ENCODE measurements at regions not wholly inside any gene's neighbourhood (a gene's known extent, or its start where the extent isn't known, plus 50 kb on each side); places are given as distances from the start of the nearest gene placed in this dataset.

GRCh38 chr14:22218728-22219127, 370.3 kb downstream of the DAD1 start:
- POLR2A ChIA-PET, result no interaction called here
- no peak overlapping the region for H3K4me3 ChIP-seq (ENCODE audit: low read depth, low read length)
- TF ChIP-seq CTCF (IDR thresholded peaks at IDR 0.05; ENCODE audit: insufficient read depth, low read length, missing control alignments), result no peak
- DNase-seq (ENCODE audit: low read depth, low spot score), result no peak
- CTCF ChIA-PET, result interaction anchor here (0.6 to 6.5 kb wide), 15 partner anchors 10 to 351 kb away, joined by 3 to 69 read pairs (median 5); no protein-coding TSS in a partner anchor

DNA sequence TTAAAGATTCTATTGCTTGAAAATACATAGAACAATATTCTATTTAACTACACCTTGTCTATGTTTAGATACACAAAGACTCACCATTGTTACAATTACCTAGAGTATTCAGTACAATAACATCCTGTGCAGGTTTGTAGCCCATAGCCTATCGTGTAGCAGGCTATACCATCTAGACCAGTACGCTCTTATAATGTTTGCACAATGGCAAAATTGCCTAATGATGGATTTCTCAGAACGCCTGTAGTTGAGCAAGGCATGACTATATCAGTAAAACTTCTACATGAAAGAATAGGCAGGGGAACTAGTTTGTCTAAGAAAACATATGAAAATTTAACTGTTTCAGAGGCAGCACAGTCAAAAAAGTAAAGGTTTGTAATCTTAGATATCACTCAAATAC, 375.9 kb downstream of the DAD1 start:
- ChIA-PET CTCF (interaction anchor here (0.8 to 2.0 kb wide), 3 partner anchors 9 to 12 kb away, joined by 3 to 6 read pairs (median 4); no protein-coding TSS in a partner anchor), POLR2A (no interaction called here)
- TF ChIP-seq CTCF (IDR thresholded peaks at IDR 0.05; ENCODE audit: insufficient read depth, low read length, missing control alignments), result no peak
- H3K4me3 ChIP-seq (ENCODE audit: low read depth, low read length), result no peak overlapping the region
- no peak for DNase-seq (ENCODE audit: low read depth, low spot score)

DNA sequence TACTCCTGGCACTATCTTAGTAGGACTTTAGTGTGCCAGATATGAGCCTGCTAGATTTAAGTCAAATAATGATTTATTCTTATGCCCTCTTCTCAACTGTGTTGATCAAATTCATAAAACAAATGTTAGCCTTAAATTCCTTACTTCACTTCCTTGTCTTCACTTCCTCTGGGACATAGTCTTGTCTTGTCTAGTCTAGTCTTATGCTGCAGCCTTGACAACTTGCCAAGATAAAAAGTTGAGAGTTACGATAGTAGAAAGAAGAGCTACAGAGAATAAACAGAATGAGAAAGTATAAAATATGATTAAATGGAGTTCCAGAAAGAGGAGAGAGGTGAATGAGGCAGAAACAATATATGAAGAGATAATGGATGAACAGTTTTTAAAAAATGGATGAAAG, 378.1 kb downstream of the DAD1 start:
- TF ChIP-seq CTCF (IDR thresholded peaks at IDR 0.05; ENCODE audit: insufficient read depth, low read length, missing control alignments), result no peak
- ChIA-PET CTCF (interaction anchor here (1.2 to 1.4 kb wide), 2 partner anchors 10 to 11 kb away, joined by 3 to 11 read pairs; no protein-coding TSS in a partner anchor), POLR2A (no interaction called here)
- DNase-seq (ENCODE audit: low read depth, low spot score), result no peak
- H3K4me3 ChIP-seq (ENCODE audit: low read depth, low read length), result no peak overlapping the region

GRCh38 chr14:22210026-22210425, 379.0 kb downstream of the DAD1 start:
- no peak overlapping the region for H3K4me3 ChIP-seq (ENCODE audit: low read depth, low read length)
- TF ChIP-seq CTCF (IDR thresholded peaks at IDR 0.05; ENCODE audit: insufficient read depth, low read length, missing control alignments), result no peak
- no peak for DNase-seq (ENCODE audit: low read depth, low spot score)
- POLR2A ChIA-PET, result no interaction called here
- CTCF ChIA-PET, result interaction anchor here (0.7 to 1.1 kb wide), 2 partner anchors 9 to 12 kb away, joined by 3 to 12 read pairs; no protein-coding TSS in a partner anchor

- no peak overlapping the region for H3K4me3 ChIP-seq (ENCODE audit: low read depth, low read length)
- ChIA-PET CTCF (interaction anchor here (0.8 to 4.3 kb wide), 10 partner anchors 9 to 187 kb away, joined by 3 to 71 read pairs (median 7); no protein-coding TSS in a partner anchor), POLR2A (no interaction called here)
- no peak for DNase-seq (ENCODE audit: low read depth, low spot score)
- no peak for TF ChIP-seq CTCF (IDR thresholded peaks at IDR 0.05; ENCODE audit: insufficient read depth, low read length, missing control alignments)
Measured at GRCh38 chr14:22203036-22203435, 386.0 kb downstream of the DAD1 start.

GRCh38 chr14:22202313-22202712, 386.7 kb downstream of the DAD1 start:
- H3K4me3 ChIP-seq (ENCODE audit: low read depth, low read length), result no peak overlapping the region
- ChIA-PET POLR2A (no interaction called here), CTCF (interaction anchor here (0.7 to 4.3 kb wide), 18 partner anchors 9 to 187 kb away, joined by 3 to 71 read pairs (median 9); no protein-coding TSS in a partner anchor)

More at GRCh38 chr14:22202313-22202712, 386.7 kb downstream of the DAD1 start:
- no peak for TF ChIP-seq CTCF (IDR thresholded peaks at IDR 0.05; ENCODE audit: insufficient read depth, low read length, missing control alignments)
- DNase-seq (ENCODE audit: low read depth, low spot score), result no peak
